Retinal pigment epithelial cell (primary cell): ENCODE measurements at regions not wholly inside any gene's neighbourhood (a gene's known extent, or its start where the extent isn't known, plus 50 kb on each side); places are given as distances from the start of the nearest gene placed in this dataset.
"Not testable (repeated sequence)": the region's sequence is repeated elsewhere in the genome, so short reads cannot be mapped to it uniquely, and the experiment has no call there.

ENCODE experiments used
- DNase-seq: peaks from one replicate; pipeline ENCODE4 v3.0.0-alpha.2; 2010; ENCODE audit warnings: low read depth
- H3K4me3 ChIP-seq: 2 replicates; pipeline ENCODE4 v1.5.1; 2011; ENCODE audit warnings: mild to moderate bottlenecking, low read length, control low read depth, moderate library complexity
- TF ChIP-seq, protein P1 (sequence below): conservative IDR thresholded peaks from 2 replicates; pipeline ENCODE4 v1.5.1; 2011; ENCODE audit warnings: low read depth, low read length, control low read depth, inconsistent platforms

DNA sequence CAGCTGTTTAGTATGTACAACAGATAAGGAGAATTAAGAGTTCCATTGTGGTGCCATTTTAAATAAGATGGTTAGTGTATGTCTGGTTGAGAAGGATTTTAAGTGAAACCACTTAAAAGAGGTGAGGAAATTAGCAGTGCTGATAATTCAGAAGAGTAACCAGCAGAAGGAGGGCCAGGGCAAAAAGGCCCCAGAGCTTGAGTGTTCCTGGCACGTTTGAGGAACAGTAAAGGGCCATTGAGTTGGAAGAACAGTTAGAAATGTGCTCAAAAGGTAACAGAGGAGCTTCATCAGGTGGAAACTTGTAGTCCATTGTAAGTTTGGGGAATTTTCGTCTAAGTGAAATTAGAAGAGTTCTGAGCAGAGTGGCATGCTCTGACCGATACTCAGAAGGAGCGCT, 606.2 kb upstream of the ZFP42 start:
- DNase-seq, result no peak
- no peak overlapping the region for H3K4me3 ChIP-seq
- TF ChIP-seq, protein P1, sequence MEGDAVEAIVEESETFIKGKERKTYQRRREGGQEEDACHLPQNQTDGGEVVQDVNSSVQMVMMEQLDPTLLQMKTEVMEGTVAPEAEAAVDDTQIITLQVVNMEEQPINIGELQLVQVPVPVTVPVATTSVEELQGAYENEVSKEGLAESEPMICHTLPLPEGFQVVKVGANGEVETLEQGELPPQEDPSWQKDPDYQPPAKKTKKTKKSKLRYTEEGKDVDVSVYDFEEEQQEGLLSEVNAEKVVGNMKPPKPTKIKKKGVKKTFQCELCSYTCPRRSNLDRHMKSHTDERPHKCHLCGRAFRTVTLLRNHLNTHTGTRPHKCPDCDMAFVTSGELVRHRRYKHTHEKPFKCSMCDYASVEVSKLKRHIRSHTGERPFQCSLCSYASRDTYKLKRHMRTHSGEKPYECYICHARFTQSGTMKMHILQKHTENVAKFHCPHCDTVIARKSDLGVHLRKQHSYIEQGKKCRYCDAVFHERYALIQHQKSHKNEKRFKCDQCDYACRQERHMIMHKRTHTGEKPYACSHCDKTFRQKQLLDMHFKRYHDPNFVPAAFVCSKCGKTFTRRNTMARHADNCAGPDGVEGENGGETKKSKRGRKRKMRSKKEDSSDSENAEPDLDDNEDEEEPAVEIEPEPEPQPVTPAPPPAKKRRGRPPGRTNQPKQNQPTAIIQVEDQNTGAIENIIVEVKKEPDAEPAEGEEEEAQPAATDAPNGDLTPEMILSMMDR, result no peak

DNA sequence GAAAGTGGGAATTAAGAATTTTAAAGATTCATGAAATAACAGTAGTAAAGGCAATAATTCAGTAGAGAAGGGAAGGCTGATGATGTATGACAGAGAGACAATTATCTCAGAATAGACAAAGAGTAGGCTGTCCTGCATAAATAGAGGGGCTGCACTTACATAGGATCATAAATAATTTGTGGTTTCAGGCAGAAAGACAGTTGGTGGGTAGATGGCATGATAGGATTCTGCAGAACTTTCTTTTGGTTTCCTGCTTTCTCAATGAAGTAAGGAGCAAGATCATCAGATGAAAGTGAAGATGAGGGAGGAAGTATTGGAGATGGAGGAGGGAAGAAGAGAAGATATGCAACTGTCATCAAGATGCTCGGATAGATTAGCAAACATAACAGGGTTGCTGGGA, 604.9 kb upstream of the ZFP42 start:
- DNase-seq, result no peak
- TF ChIP-seq, protein P1, result no peak
- no peak overlapping the region for H3K4me3 ChIP-seq

DNA sequence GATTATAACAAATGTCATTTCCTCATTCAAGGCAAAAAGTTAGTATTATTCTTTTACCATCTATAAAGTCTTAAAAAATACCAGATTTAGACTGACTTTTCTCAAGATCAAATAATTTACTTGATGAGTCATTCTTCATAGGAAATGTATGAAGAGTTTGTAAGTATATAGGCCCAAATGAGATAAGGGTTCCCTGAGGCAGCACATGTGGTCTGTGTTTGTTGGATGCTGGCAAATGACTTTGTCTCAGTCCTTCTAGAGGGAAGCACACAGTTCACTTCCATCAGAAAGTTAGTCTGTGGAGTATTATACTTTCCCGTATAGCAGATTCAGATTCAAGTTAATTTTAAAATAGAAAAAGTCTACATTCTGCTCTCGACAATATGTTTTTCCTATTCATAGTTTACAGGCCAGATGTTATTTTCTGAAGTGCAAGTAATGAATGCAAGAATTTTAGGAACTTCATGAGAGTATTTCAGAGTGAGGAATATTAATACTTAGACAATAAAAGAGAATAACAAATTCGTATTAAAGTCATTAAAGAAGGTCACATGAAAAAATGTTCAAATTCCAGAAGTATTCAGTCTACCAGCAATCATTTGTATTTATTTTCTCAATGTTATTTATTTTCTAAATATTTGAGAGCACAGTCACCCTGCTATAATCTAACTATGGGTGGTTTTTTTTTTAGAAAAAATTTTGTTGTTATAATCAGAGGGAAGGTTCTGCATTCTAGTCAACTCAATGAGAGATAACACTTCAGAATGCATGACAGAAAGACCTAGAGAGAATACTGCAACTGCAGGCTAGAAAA, 601.8 kb upstream of the ZFP42 start:
- H3K4me3 ChIP-seq, result no peak overlapping the region
- DNase-seq, result no peak
- TF ChIP-seq, protein P1, result no peak

DNA sequence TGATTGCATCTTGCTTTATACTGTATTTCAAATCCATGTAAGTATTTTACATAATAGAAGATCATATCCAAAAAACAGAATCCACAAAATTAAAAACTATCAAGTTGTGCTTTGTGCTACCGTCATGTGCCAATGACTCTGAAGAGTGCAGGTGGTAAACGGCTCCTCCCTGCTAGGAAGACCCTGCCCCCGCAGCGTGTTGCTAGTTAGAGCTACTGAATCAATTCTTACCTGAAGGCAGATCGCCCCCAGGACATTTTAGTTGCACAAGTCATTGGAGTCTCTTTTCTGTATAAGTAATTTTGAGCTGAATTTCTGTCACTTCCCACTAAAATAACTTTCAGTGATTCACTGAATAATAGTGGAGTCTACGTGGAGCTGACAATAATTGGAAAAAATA, 599.5 kb upstream of the ZFP42 start:
- DNase-seq, result no peak
- TF ChIP-seq, protein P1, result no peak
- no peak overlapping the region for H3K4me3 ChIP-seq

DNA sequence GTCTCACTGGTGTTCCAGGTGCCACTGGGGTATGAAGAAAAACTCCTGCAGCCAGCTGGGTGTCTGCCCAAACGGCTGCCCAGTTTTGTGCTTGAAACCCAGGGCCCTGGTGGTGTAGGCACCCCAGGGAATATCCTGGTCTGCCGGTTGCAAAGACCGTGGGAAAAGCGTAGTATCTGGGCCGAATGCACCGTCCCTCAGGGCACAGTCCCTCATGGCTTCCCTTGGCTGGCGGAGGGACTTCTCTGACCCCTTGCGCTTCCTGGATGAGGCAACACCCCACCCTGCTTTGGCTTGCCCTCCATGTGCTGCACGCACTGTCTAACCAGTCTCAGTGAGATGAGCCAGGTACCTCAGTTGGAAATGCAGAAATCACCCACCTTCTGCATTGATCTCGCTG, 587.1 kb upstream of the ZFP42 start:
- not testable (repeated sequence) for H3K4me3 ChIP-seq

DNA sequence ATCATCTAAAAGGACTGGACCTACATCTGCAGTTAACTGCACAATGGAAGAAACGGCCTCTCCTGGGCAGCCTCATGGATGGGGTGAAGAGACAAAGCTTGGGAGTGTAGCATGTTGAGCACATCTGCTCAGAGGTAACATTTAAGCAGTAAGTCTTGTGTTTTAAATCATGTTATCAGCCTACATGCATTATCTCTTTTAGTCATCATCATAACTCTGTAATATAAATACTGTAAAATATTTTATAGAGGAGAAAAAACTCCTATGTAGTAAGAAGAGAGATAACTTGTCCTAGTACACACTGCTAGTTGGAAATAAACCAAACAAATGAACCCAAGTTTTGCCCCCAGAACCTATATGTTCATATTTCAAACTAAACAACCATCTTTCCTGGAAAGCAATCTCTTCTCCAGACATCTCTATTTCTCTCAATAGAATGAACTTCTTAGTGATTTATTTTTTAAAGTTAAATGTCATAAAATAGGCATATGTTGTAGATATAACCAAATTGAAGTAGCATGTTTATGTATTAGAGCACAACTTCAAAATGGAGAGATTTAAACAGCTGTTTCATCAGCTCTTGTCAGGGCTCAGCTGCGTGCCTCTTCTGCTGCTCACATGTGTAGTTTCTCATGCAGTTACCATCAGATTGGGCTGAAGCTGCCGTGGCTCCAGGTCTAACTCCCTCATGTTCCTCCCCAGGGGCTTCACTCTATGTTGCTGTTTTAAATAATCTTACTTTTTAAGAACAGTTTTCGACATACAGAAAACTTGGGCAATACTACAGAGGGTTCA, 581.8 kb upstream of the ZFP42 start:
- no peak for DNase-seq
- TF ChIP-seq, protein P1, result no peak
- no peak overlapping the region for H3K4me3 ChIP-seq

More for the DNA sequence above, 587.1 kb upstream of the ZFP42 start:
- not testable (repeated sequence) for DNase-seq

DNA sequence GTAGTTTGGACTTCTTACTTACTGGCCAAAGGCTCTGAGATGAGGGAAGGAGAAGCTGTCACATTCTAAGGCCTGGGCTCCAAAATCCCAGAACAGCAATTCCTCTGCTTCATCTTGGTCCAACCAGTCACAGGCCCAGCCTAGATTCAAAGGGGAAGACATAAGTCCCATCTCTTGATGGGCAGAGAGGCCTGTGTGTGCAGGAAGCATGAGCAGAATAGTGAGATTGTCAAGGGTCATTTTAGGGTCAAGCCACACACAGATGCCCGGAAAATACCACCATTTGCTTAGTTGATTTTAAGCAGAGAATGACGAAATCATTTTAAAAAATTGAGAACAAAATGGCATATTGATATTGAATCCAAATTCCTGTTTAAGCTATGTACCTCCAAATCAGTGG, 580.9 kb upstream of the ZFP42 start:
- H3K4me3 ChIP-seq, result no peak overlapping the region
- TF ChIP-seq, protein P1, result no peak
- no peak for DNase-seq
